ENCODE measurements at regions not wholly inside any gene's neighbourhood (a gene's known extent, or its start where the extent isn't known, plus 50 kb on each side); places are given as distances from the start of the nearest gene placed in this dataset.

GRCh38 chr12:78628491-78629100 lies 236.0 kb upstream of the SYT1 start:
- TF ChIP-seq POLR2A (IDR thresholded peaks at IDR 0.05) (no peak), EP300 (IDR thresholded peaks at IDR 0.05; ENCODE audit: low read depth) (no peak)

Measured in transverse colon (tissue), 1 donor.